Calu3 (cell line): ENCODE measurements at regions not wholly inside any gene's neighbourhood (a gene's known extent, or its start where the extent isn't known, plus 50 kb on each side); places are given as distances from the start of the nearest gene placed in this dataset.

Experiments
- BruUV-seq: library from RNA; stranded (reverse); fragments of 400-500 nt; replicated peaks from 2 replicates; lab custom pipeline; 2021; lab: Mats Ljungman, UMichigan
- CTCF ChIA-PET: fragments of 300-600 bp; sonication (Branson Sonifier 250); formaldehyde crosslinking; loops from one replicate; lab custom pipeline; 2022; ENCODE audit warnings: antibody characterized with exemption; lab: Charles Lee
- DNase-seq: peaks from one replicate; pipeline ENCODE4 v3.0.0; 2022
- H3K27ac Mint-ChIP-seq: one replicate; pipeline ENCODE4 v1.8.0; 2022; ENCODE audit warnings: mixed read lengths; ENCODE audit not compliant: unreplicated experiment
- H3K27me3 Mint-ChIP-seq: one replicate; pipeline ENCODE4 v1.8.0; 2022; ENCODE audit warnings: mixed read lengths; ENCODE audit not compliant: unreplicated experiment
- H3K36me3 Mint-ChIP-seq: one replicate; pipeline ENCODE4 v1.8.0; 2022; ENCODE audit warnings: mild to moderate bottlenecking, moderate library complexity, mixed read lengths; ENCODE audit not compliant: insufficient read depth, unreplicated experiment
- H3K4me1 Mint-ChIP-seq: one replicate; pipeline ENCODE4 v1.8.0; 2022; ENCODE audit warnings: mild to moderate bottlenecking, low read depth, mixed read lengths; ENCODE audit not compliant: unreplicated experiment
- H3K4me3 Mint-ChIP-seq: one replicate; pipeline ENCODE4 v1.8.0; 2022; ENCODE audit warnings: mild to moderate bottlenecking, low read depth, moderate library complexity, mixed read lengths; ENCODE audit not compliant: unreplicated experiment
- H3K9me3 Mint-ChIP-seq: one replicate; pipeline ENCODE4 v1.8.0; 2022; ENCODE audit warnings: low read depth, mixed read lengths; ENCODE audit not compliant: unreplicated experiment
- intact Hi-C: fragments of 100-400 bp; cut with micrococcal nuclease; formaldehyde crosslinking; loops from one replicate; pipeline ENCODE4 v1.10.0; 2022; ENCODE audit not compliant: unreplicated experiment
- TF ChIP-seq, protein P1 (sequence below): fragments of 200-600 bp; IDR thresholded peaks from one replicate; pipeline ENCODE4 v1.8.0; 2022; ENCODE audit warnings: antibody characterized with exemption; ENCODE audit not compliant: unreplicated experiment

GRCh38 chr5:64074533-64074932 is 91.1 kb upstream of the RNF180 start:
- H3K27me3 Mint-ChIP-seq: peaks cover 15% of the 10 kb centered on the region
- CTCF ChIA-PET: interaction anchor here (0.6 to 0.7 kb wide), 3 partner anchors 244 to 1290 kb away, joined by 3 to 7 read pairs (median 3); no protein-coding TSS in a partner anchor
- no peak overlapping the region for H3K4me3 Mint-ChIP-seq

DNA sequence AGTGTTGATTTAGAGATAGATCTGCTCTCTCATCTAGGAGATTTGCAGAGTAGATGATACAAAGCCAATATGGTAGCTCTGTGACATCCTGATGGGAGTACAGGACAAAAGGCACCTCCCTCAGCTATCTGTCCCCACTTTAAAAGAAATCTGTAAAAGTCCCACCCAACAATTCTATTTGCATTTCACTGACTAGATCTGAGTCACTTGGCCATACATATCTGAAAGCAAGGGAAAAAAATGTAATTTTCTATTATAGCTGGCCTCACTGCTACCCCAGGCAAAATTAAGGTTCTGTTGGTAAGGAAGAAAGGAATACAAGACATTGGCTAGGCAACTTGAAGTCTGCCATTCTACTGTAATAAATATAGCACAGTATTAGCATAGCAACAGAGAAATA is 96.2 kb upstream of the RNF180 start:
- no peaks in the 10 kb centered on the region for H3K36me3 Mint-ChIP-seq
- no TSS peak for BruUV-seq

More at GRCh38 chr5:64074533-64074932, 91.1 kb upstream of the RNF180 start:
- no peak overlapping the region for H3K27ac Mint-ChIP-seq
- BruUV-seq: no TSS peak
- no peaks in the 10 kb centered on the region for H3K36me3 Mint-ChIP-seq
- no peaks in the 10 kb centered on the region for H3K4me1 Mint-ChIP-seq
- DNase-seq: peak; percentile 26
- TF ChIP-seq, protein P1, sequence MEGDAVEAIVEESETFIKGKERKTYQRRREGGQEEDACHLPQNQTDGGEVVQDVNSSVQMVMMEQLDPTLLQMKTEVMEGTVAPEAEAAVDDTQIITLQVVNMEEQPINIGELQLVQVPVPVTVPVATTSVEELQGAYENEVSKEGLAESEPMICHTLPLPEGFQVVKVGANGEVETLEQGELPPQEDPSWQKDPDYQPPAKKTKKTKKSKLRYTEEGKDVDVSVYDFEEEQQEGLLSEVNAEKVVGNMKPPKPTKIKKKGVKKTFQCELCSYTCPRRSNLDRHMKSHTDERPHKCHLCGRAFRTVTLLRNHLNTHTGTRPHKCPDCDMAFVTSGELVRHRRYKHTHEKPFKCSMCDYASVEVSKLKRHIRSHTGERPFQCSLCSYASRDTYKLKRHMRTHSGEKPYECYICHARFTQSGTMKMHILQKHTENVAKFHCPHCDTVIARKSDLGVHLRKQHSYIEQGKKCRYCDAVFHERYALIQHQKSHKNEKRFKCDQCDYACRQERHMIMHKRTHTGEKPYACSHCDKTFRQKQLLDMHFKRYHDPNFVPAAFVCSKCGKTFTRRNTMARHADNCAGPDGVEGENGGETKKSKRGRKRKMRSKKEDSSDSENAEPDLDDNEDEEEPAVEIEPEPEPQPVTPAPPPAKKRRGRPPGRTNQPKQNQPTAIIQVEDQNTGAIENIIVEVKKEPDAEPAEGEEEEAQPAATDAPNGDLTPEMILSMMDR: peak; percentile 33
- no peaks in the 10 kb centered on the region for H3K9me3 Mint-ChIP-seq
- intact Hi-C loops: loop anchor here (1.0 to 5.0 kb wide), 2 partner anchors 134 to 538 kb away; no protein-coding TSS in a partner anchor

DNA sequence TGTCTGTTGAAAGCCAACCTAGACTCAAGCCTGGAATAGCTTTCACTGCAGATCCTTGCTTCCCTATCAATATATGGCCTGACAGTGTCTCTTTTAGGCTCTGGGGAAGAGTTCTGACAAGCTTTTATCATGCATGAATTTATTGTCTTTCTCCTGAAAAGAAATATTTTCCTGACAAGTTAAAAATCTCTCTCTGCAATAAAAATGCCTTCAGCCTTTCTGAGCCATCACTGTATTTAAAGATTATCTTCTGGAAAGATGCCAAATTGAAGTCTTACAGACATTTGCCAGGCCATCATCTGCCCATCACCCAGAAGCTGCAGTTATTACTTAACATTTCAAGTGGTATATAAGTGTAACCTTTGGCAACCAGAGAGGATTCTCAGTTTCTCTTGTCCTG is 88.1 kb upstream of the HTR1A start:
- H3K36me3 Mint-ChIP-seq: no peaks in the 10 kb centered on the region
- TF ChIP-seq, protein P1: no peak
- BruUV-seq: no TSS peak
- no peak overlapping the region for H3K4me3 Mint-ChIP-seq
- peaks cover 13% of the 10 kb centered on the region for H3K9me3 Mint-ChIP-seq
- no peaks in the 10 kb centered on the region for H3K4me1 Mint-ChIP-seq
- no peak for DNase-seq
- no peaks in the 10 kb centered on the region for H3K27me3 Mint-ChIP-seq
- H3K27ac Mint-ChIP-seq: no peak overlapping the region
- CTCF ChIA-PET: no interaction called here
- intact Hi-C loops: no loop called here

More for the DNA sequence above, 96.2 kb upstream of the RNF180 start:
- TF ChIP-seq, protein P1: no peak
- Mint-ChIP-seq H3K27ac (no peak overlapping the region), H3K4me3 (no peak overlapping the region), H3K27me3 (peaks cover 15% of the 10 kb centered on the region), H3K9me3 (no peaks in the 10 kb centered on the region), H3K4me1 (no peaks in the 10 kb centered on the region)
- CTCF ChIA-PET: no interaction called here
- intact Hi-C loops: no loop called here
- no peak for DNase-seq

DNA sequence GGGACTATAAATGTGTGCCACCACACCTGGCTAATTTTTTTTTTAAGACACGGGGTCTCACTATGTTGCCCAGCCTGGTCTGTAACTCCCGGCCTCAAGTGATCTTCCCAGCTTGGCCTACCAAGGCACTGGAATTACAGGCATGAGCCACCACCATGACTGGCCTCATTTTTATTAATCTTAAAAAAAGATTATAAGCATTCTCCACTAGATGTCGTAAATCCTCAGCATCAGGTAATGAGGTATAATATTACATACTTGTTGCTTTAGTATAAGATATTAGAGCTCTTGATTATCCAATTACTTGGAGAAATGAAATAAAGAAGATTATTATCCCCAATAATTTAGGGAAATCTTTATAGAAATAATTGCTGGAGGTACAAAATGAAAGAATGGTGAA is 78.2 kb upstream of the HTR1A start:
- DNase-seq: no peak
- Mint-ChIP-seq H3K4me3 (no peak overlapping the region), H3K27me3 (no peaks in the 10 kb centered on the region), H3K9me3 (peaks cover 22% of the 10 kb centered on the region), H3K27ac (no peak overlapping the region), H3K4me1 (no peaks in the 10 kb centered on the region), H3K36me3 (no peaks in the 10 kb centered on the region)
- intact Hi-C loops: no loop called here
- no TSS peak for BruUV-seq
- CTCF ChIA-PET: interaction anchor here (1.3 kb wide), 1 partner anchor 108 kb away, joined by 5 read pairs; no protein-coding TSS in a partner anchor
- TF ChIP-seq, protein P1: no peak
